BLaER1 (cell line): ENCODE measurements at regions not wholly inside any gene's neighbourhood (a gene's known extent, or its start where the extent isn't known, plus 50 kb on each side); places are given as distances from the start of the nearest gene placed in this dataset.

Source experiments
- H3K27ac ChIP-seq: shearing (Covaris generic); formaldehyde crosslinking; 2 replicates; pipeline ENCODE4 v1.8.1; 2022
- H3K27me3 ChIP-seq: shearing (Covaris generic); formaldehyde crosslinking; 2 replicates; pipeline ENCODE4 v1.8.1; 2022
- H3K36me3 ChIP-seq: shearing (Covaris generic); formaldehyde crosslinking; 2 replicates; pipeline ENCODE4 v1.8.1; 2022
- H3K4me1 ChIP-seq: shearing (Covaris generic); formaldehyde crosslinking; 2 replicates; pipeline ENCODE4 v1.8.1; 2022
- H3K4me2 ChIP-seq: shearing (Covaris generic); formaldehyde crosslinking; 2 replicates; pipeline ENCODE4 v1.8.1; 2022
- H3K4me3 ChIP-seq: shearing (Covaris generic); formaldehyde crosslinking; 2 replicates; pipeline ENCODE4 v1.8.1; 2022
- H3K9ac ChIP-seq: shearing (Covaris generic); formaldehyde crosslinking; 2 replicates; pipeline ENCODE4 v1.8.1; 2022
- H3K9me3 ChIP-seq: shearing (Covaris generic); formaldehyde crosslinking; 2 replicates; pipeline ENCODE4 v1.8.1; 2022
- H4K20me1 ChIP-seq: shearing (Covaris generic); formaldehyde crosslinking; 2 replicates; pipeline ENCODE4 v1.8.1; 2022
- Cebpa-rat ChIP-seq: shearing (Covaris generic); IDR thresholded peaks from 2 replicates; pipeline ENCODE4 v1.8.1; 2022

DNA sequence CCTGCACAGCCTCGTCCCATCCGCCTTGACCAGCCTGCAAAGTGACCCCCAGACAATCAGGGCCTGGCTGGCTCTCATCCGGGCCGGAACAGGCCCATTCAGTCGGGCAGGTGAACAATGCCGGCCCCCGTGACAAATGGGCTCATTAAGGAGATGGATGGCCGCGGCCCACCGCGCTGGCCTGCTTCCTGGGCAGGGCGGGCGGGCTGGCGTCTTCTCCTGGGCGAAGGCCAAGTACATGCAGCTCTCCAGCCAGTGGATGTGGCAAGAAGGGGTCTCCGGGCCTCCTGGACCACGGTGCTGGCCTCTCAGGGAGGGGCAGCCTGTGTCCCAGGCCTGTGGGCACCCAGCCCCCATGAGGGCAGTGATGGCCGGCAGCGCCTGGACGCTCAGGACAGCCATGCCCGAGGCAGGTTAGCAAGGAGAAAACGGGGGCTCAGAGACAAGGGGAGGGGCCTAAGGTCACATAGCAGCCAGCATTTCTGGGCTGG lies 1022.8 kb downstream of the BRD1 start:
- Histone ChIP-seq H3K27me3 (0 out of 2 replicates have a peak, but pooled peaks cover 3% of the 10 kb centered on the region), H3K9me3 (no peaks in the 10 kb centered on the region), H3K4me2 (no peak overlapping the region), H3K4me3 (no peak overlapping the region), H3K9ac (no peak overlapping the region), H4K20me1 (no peaks in the 10 kb centered on the region; the same call in 1 of the 2 replicates), H3K4me1 (peaks cover 6% of the 10 kb centered on the region; the same call in 1 of the 2 replicates), H3K27ac (no peak overlapping the region), H3K36me3 (no peaks in the 10 kb centered on the region)
- TF ChIP-seq Cebpa-rat: no peak

DNA sequence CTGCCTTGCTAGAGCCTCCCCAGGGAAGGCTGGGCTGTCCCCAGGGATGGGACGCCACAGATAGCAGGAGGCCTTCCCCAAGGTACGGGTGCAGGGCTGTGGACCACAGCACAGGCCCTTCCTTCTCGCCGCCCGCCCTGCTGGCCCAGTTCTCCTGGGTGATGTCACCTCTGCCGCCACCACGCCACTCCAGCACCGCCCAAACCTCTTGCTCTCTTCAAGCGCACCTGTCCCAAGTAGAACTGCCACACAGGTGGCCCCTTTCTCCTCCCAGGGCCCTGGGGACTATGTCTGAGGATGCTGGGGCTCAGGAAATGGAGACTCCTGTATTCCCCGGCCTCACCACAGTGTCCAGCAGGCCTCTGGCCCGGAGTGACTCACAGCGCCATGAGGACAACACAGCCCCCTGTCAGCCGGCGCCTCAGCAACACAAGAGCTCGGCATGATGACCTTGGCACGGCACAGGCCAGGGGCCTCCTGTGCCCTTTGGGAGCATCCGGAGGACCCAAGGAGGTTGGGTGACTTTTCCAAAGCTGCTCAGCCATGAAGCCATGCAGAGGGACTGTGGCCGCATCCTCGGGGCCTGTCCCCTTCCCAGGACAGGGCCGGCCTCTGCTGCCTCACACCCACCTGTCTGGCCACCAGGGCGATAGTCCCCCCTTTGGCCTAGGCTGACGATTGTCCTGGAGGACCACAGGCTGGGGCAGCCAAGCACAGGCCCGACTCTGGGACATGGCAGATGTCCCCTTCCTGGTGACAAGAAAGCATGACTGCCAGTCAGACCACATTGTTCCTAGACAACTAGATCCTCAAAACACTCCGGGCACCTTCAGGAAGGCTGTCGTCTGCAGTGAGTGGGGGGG lies 1023.5 kb downstream of the BRD1 start:
- H3K27ac ChIP-seq: no peak overlapping the region
- H4K20me1 ChIP-seq: no peaks in the 10 kb centered on the region; the same call in 1 of the 2 replicates
- H3K4me2 ChIP-seq: no peak overlapping the region
- peaks cover 12% of the 10 kb centered on the region for H3K4me1 ChIP-seq
- 0 out of 2 replicates have a peak, but pooled peaks cover 7% of the 10 kb centered on the region for H3K27me3 ChIP-seq
- H3K9ac ChIP-seq: no peak overlapping the region
- H3K4me3 ChIP-seq: no peak overlapping the region
- H3K9me3 ChIP-seq: no peaks in the 10 kb centered on the region
- no peak for TF ChIP-seq Cebpa-rat
- H3K36me3 ChIP-seq: no peaks in the 10 kb centered on the region

DNA sequence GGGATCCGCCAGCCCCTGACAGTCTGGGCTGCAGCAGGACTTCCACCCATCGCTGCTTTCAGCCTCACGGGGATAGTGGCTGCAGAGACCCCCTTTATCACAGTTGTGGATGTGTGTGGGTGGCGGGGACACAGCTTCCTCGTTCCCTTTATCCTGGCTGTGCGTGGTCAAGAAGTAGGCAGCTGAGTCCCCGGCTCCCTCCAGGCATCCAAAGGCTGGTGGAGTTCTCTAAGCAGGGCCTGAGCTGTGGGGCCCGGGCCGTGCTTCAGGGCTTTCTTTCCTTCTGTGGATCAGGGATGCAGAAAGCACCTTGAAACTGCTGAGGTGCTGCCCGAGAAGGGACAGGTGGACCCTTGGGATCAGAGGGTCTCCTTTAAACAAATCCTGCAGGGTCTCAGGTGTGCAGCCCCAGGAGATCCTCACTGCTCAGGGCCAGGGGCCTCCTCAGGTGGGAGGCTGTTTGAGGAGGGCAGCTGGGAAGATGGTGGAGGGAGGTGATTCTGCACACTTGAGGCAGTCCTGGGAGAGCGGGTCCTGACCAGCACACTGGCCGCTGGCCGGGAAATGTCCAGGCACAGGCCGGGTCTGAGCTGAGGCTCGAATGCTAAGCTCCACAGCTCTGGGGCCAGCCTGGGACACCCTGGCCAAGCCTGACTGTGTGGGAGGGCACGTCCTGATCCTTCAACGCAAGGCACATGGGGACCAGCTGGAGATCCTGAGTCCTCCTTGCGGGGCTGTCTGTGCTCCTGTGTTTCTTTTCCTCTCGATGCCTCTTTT lies 1024.3 kb downstream of the BRD1 start:
- H3K4me1 ChIP-seq: peaks cover 16% of the 10 kb centered on the region
- no peak overlapping the region for H3K9ac ChIP-seq
- no peaks in the 10 kb centered on the region; the same call in 1 of the 2 replicates for H4K20me1 ChIP-seq
- 0 out of 2 replicates have a peak, but pooled peaks cover 7% of the 10 kb centered on the region for H3K27me3 ChIP-seq
- no peaks in the 10 kb centered on the region for H3K9me3 ChIP-seq
- H3K36me3 ChIP-seq: no peaks in the 10 kb centered on the region
- no peak for TF ChIP-seq Cebpa-rat
- H3K4me3 ChIP-seq: no peak overlapping the region
- no peak overlapping the region for H3K27ac ChIP-seq
- H3K4me2 ChIP-seq: no peak overlapping the region

DNA sequence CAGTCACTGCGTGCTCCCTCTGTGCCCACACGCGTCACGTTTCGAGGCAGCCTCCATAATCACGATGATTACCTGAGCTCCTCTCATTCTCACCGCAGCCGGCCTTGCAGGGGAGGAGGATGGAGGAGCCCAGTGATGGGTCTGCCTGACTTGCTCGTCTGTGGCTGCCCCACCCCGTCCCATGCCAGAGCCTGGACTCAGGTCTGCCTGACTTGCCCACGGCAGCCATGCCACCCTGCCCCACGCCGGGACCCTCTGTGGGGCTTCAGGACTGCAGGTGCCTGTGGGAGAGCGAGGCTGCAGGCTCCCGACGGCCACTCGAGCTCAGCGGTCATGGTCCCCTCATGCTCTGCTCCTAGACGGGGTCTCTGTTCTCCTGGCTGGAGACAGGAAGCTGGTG lies 1025.1 kb downstream of the BRD1 start:
- Histone ChIP-seq H3K4me1 (peaks cover 16% of the 10 kb centered on the region), H4K20me1 (no peaks in the 10 kb centered on the region; the same call in 1 of the 2 replicates), H3K9ac (no peak overlapping the region), H3K27me3 (0 out of 2 replicates have a peak, but pooled peaks cover 7% of the 10 kb centered on the region), H3K9me3 (no peaks in the 10 kb centered on the region), H3K36me3 (no peaks in the 10 kb centered on the region), H3K27ac (no peak overlapping the region), H3K4me3 (no peak overlapping the region), H3K4me2 (no peak overlapping the region)
- TF ChIP-seq Cebpa-rat: no peak

DNA sequence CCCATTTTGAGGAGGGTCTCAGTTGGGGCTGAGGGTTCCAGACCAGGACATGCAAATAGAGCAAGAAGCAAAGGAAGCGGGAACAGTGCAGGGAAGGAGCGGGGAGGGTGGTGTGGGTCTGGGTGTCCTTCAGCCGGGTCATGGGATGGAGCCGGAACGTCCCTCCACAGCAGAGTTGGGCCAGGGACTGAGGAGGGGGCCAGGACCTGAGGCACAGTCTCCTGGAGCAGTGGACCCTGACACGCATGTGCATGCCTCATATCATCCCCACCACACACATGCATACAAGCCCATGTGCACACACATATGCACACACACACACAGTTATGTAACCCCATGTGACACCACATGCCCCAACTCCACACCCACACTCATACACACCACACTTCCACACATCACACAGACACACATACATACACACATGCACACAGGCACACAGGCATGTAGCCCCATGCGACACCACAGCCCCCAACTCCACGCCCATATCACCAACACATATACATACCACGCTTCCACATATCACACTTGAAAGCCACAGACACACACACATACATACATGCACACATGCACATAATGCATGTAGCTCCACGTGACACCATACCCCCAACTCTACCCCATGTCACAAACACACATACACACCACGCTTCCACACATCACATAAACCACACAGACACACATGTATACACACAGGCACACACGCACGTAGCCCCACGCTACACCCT lies 1026.6 kb downstream of the BRD1 start:
- Histone ChIP-seq H4K20me1 (no peaks in the 10 kb centered on the region; the same call in 1 of the 2 replicates), H3K4me2 (no peak overlapping the region), H3K9me3 (no peaks in the 10 kb centered on the region), H3K27ac (no peak overlapping the region), H3K4me1 (peaks cover 16% of the 10 kb centered on the region), H3K4me3 (no peak overlapping the region), H3K36me3 (no peaks in the 10 kb centered on the region), H3K27me3 (0 out of 2 replicates have a peak, but pooled peaks cover 7% of the 10 kb centered on the region), H3K9ac (no peak overlapping the region)
- TF ChIP-seq Cebpa-rat: no peak

DNA sequence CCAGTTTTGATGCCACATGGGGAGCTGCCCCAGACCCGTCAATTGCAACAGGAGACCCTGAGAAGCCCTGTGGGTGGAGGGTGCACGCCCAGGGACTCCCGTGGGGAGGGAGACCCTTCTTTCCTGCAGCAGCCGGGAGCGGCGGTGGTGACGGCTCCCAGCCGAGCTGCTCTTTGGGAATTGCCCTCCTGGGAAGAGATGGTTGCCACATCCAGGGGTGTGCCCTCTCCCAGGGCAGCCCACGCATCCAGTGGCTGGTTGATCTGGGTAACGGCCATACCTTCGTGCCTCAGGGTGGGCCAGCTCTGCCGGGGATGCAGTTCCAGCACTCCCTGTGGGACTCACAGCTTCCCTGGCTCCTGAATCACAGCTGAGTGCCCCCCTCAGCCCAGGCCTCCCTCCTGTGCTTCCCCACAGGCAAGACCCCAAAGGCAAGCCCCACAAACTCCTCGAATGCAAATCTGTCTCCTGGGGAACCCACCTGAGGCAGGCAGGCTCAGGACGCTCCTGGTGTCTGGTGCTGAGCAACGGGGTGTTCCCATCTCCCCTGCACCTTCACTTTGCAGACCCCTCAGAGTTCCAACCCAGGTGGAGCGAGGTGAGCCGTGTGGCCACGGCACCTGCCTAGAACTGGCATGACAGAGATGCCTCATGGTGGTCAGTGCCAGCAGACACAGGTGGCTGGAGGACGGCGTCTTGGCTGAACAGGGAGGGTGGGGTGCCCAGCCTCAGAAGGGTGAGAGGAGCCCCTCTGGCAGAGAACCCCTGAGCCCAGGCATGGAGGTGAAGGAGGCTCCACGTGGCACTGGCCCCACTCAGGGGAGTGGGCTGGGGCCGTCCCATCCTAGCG lies 1027.4 kb downstream of the BRD1 start:
- Histone ChIP-seq H3K4me1 (peaks cover 16% of the 10 kb centered on the region), H3K36me3 (no peaks in the 10 kb centered on the region), H3K27me3 (0 out of 2 replicates have a peak, but pooled peaks cover 7% of the 10 kb centered on the region), H3K27ac (no peak overlapping the region), H3K4me3 (no peak overlapping the region), H4K20me1 (no peaks in the 10 kb centered on the region; the same call in 1 of the 2 replicates), H3K4me2 (no peak overlapping the region), H3K9me3 (no peaks in the 10 kb centered on the region), H3K9ac (no peak overlapping the region)
- TF ChIP-seq Cebpa-rat: no peak

DNA sequence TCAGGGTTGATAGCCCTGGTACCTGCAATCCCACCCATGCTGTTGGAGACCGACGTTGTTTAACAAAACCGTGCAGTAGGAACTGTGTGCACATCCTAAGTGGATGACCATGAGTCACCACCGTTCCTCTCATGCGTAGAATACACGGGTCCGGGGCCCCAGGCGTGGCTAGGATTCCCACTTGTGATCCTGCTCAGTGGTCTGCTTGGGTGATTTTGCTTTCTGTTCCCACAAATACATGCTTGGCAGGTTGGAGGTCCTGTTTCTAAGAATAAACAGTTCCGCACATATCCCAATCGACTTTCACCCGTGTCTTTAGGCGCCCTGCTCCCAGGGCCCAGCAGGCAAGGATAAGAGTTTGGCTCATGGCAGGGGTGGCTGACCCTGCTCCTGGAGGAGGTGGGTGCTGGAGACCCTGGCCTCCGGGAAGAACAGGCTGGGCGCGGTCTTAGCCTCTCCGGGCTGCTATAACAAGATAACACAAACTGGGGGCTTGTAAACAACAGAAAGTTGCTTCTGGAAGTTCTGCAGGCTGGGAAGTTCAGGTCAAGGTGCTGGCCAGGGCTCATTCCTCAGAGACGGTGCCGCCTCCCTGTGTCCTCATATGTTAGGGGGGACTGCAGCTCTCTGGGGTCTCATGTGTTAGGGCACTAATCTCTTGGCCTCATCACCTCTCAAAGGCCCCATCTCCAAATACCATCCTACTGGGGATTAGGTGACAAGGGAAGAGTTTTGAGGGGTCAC lies 1028.3 kb downstream of the BRD1 start:
- Histone ChIP-seq H3K4me2 (peak overlapping the region; percentile 47), H4K20me1 (no peaks in the 10 kb centered on the region; the same call in 1 of the 2 replicates), H3K9ac (no peak overlapping the region), H3K27me3 (0 out of 2 replicates have a peak, but pooled peaks cover 7% of the 10 kb centered on the region), H3K27ac (no peak overlapping the region), H3K4me1 (peaks cover 16% of the 10 kb centered on the region), H3K9me3 (no peaks in the 10 kb centered on the region), H3K4me3 (no peak overlapping the region), H3K36me3 (no peaks in the 10 kb centered on the region)
- no peak for TF ChIP-seq Cebpa-rat
